ENCODE measurements at regions not wholly inside any gene's neighbourhood (a gene's known extent, or its start where the extent isn't known, plus 50 kb on each side); places are given as distances from the start of the nearest gene placed in this dataset.

- no peak overlapping the region for H3K4me3 ChIP-seq (ENCODE audit: control insufficient read depth, low read depth, low read length)
- no peak for TF ChIP-seq CTCF (IDR thresholded peaks at IDR 0.05; ENCODE audit: control insufficient read depth, insufficient read depth, low read depth, low read length, missing control alignments)
- peak; percentile 83 for DNase-seq (ENCODE audit: low read depth)
Measured at GRCh38 chr1:103220631-103221041, 112.3 kb upstream of the COL11A1 start.

GRCh38 chr1:103218821-103219220, 110.5 kb upstream of the COL11A1 start:
- H3K4me3 ChIP-seq (ENCODE audit: control insufficient read depth, low read depth, low read length), result no peak overlapping the region
- no peak for TF ChIP-seq CTCF (IDR thresholded peaks at IDR 0.05; ENCODE audit: control insufficient read depth, insufficient read depth, low read depth, low read length, missing control alignments)
- peak; percentile 16 for DNase-seq (ENCODE audit: low read depth)

- DNase-seq (ENCODE audit: low read depth), result no peak
- TF ChIP-seq CTCF (IDR thresholded peaks at IDR 0.05; ENCODE audit: control insufficient read depth, insufficient read depth, low read depth, low read length, missing control alignments), result no peak
- no peak overlapping the region for H3K4me3 ChIP-seq (ENCODE audit: control insufficient read depth, low read depth, low read length)
Measured at GRCh38 chr1:103218369-103218768, 110.0 kb upstream of the COL11A1 start.

GRCh38 chr1:103211073-103211472, 102.8 kb upstream of the COL11A1 start:
- no peak for TF ChIP-seq CTCF (IDR thresholded peaks at IDR 0.05; ENCODE audit: control insufficient read depth, insufficient read depth, low read depth, low read length, missing control alignments)
- H3K4me3 ChIP-seq (ENCODE audit: control insufficient read depth, low read depth, low read length), result no peak overlapping the region
- DNase-seq (ENCODE audit: low read depth), result no peak

- H3K4me3 ChIP-seq (ENCODE audit: control insufficient read depth, low read depth, low read length), result no peak overlapping the region
- no peak for DNase-seq (ENCODE audit: low read depth)
- no peak for TF ChIP-seq CTCF (IDR thresholded peaks at IDR 0.05; ENCODE audit: control insufficient read depth, insufficient read depth, low read depth, low read length, missing control alignments)
Measured at GRCh38 chr1:103208844-103209243, 100.5 kb upstream of the COL11A1 start.

- no peak overlapping the region for H3K4me3 ChIP-seq (ENCODE audit: control insufficient read depth, low read depth, low read length)
- TF ChIP-seq CTCF (IDR thresholded peaks at IDR 0.05; ENCODE audit: control insufficient read depth, insufficient read depth, low read depth, low read length, missing control alignments), result no peak
- no peak for DNase-seq (ENCODE audit: low read depth)
Measured at GRCh38 chr1:103199001-103199400, 90.7 kb upstream of the COL11A1 start.

- TF ChIP-seq CTCF (IDR thresholded peaks at IDR 0.05; ENCODE audit: control insufficient read depth, insufficient read depth, low read depth, low read length, missing control alignments), result no peak
- no peak for DNase-seq (ENCODE audit: low read depth)
- H3K4me3 ChIP-seq (ENCODE audit: control insufficient read depth, low read depth, low read length), result no peak overlapping the region
Measured at GRCh38 chr1:103198076-103198475, 89.8 kb upstream of the COL11A1 start.

Measured in AG09309 (cell line).